HT-29 (cell line): ENCODE measurements at regions not wholly inside any gene's neighbourhood (a gene's known extent, or its start where the extent isn't known, plus 50 kb on each side); places are given as distances from the start of the nearest gene placed in this dataset.
A peak's percentile ranks its signal among the peaks of the same experiment; 100 is the strongest.

Source experiments
- DNase-seq: peaks from one replicate; pipeline ENCODE4 v3.0.0-alpha.2; 2015; ENCODE audit warnings: low spot score

GRCh38 chr1:195430826-195431225 lies 1177.4 kb downstream of the KCNT2 start:
- DNase-seq, result no peak

GRCh38 chr1:195428927-195429326 lies 1179.3 kb downstream of the KCNT2 start:
- no peak for DNase-seq

GRCh38 chr1:195415584-195415983 lies 1192.7 kb downstream of the KCNT2 start:
- DNase-seq, result no peak

- no peak for DNase-seq
Measured at GRCh38 chr1:195394567-195394966, 1213.7 kb downstream of the KCNT2 start.

- peak; percentile 36 for DNase-seq
Measured at GRCh38 chr1:195376190-195376589, 1232.0 kb downstream of the KCNT2 start.

- no peak for DNase-seq
Measured at GRCh38 chr1:195373856-195374255, 1234.4 kb downstream of the KCNT2 start.

- no peak for DNase-seq
Measured at GRCh38 chr1:195345149-195345548, 1263.1 kb downstream of the KCNT2 start.

- no peak for DNase-seq
Measured at GRCh38 chr1:195337646-195338045, 1270.6 kb downstream of the KCNT2 start.

- no peak for DNase-seq
Measured at GRCh38 chr1:195336812-195337211, 1271.4 kb downstream of the KCNT2 start.

- DNase-seq, result no peak
Measured at GRCh38 chr1:195335541-195335940, 1272.7 kb downstream of the KCNT2 start.

GRCh38 chr1:195332102-195332501 lies 1276.1 kb downstream of the KCNT2 start:
- no peak for DNase-seq

- DNase-seq, result no peak
Measured at GRCh38 chr1:195328681-195329080, 1279.6 kb downstream of the KCNT2 start.

GRCh38 chr1:195328102-195328501 lies 1280.1 kb downstream of the KCNT2 start:
- DNase-seq, result no peak

GRCh38 chr1:195327361-195327760 lies 1280.9 kb downstream of the KCNT2 start:
- DNase-seq, result no peak

GRCh38 chr1:195326325-195326724 lies 1281.9 kb downstream of the KCNT2 start:
- DNase-seq, result no peak

- DNase-seq, result no peak
Measured at GRCh38 chr1:195325181-195325580, 1283.1 kb downstream of the KCNT2 start.

GRCh38 chr1:195306281-195306680 lies 1302.0 kb downstream of the KCNT2 start:
- DNase-seq, result no peak

- DNase-seq, result no peak
Measured at GRCh38 chr1:195294911-195295310, 1313.3 kb downstream of the KCNT2 start.

GRCh38 chr1:195278644-195279043 lies 1329.6 kb downstream of the KCNT2 start:
- DNase-seq, result no peak

- no peak for DNase-seq
Measured at GRCh38 chr1:195275710-195276109, 1332.5 kb downstream of the KCNT2 start.

GRCh38 chr1:195251900-195252299 lies 1356.3 kb downstream of the KCNT2 start:
- no peak for DNase-seq

GRCh38 chr1:195243492-195243891 lies 1364.7 kb downstream of the KCNT2 start:
- DNase-seq, result no peak

GRCh38 chr1:195241066-195241465 lies 1367.2 kb downstream of the KCNT2 start:
- no peak for DNase-seq

- no peak for DNase-seq
Measured at GRCh38 chr1:195238313-195238712, 1369.9 kb downstream of the KCNT2 start.
